ENCODE measurements at regions not wholly inside any gene's neighbourhood (a gene's known extent, or its start where the extent isn't known, plus 50 kb on each side); places are given as distances from the start of the nearest gene placed in this dataset.

DNA sequence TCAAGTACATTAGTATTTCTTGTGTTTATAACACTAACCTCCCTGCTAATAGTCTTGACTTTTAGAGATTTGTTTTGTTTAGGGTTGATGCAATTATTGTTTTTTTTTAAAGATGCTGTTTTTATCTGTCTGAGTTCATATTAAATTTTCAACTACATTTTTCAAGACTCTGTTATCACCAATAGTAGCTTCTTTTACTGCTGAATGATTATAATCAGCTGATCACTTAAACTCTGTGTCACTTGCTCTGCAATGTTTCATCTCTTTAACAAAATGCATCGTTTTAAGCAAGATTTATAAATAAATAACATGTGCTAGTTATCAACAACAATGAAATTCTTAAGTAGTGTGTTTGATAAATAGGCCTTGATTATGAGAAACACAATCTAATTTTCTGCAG lies 920.9 kb upstream of the PCDH20 start:
- no peak for DNase-seq (ENCODE audit: extremely low spot score, unreplicated experiment)
- no peaks in the 10 kb centered on the region for H3K4me1 Mint-ChIP-seq (ENCODE audit: unreplicated experiment)
- H3K4me3 Mint-ChIP-seq (ENCODE audit: unreplicated experiment) = no peak overlapping the region
- peaks cover 2% of the 10 kb centered on the region for H3K27me3 Mint-ChIP-seq (ENCODE audit: unreplicated experiment)
- TF ChIP-seq, protein P1, sequence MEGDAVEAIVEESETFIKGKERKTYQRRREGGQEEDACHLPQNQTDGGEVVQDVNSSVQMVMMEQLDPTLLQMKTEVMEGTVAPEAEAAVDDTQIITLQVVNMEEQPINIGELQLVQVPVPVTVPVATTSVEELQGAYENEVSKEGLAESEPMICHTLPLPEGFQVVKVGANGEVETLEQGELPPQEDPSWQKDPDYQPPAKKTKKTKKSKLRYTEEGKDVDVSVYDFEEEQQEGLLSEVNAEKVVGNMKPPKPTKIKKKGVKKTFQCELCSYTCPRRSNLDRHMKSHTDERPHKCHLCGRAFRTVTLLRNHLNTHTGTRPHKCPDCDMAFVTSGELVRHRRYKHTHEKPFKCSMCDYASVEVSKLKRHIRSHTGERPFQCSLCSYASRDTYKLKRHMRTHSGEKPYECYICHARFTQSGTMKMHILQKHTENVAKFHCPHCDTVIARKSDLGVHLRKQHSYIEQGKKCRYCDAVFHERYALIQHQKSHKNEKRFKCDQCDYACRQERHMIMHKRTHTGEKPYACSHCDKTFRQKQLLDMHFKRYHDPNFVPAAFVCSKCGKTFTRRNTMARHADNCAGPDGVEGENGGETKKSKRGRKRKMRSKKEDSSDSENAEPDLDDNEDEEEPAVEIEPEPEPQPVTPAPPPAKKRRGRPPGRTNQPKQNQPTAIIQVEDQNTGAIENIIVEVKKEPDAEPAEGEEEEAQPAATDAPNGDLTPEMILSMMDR (IDR thresholded peaks at IDR 0.05) = no peak
- H3K27ac Mint-ChIP-seq (ENCODE audit: unreplicated experiment) = no peak overlapping the region
- no peaks in the 10 kb centered on the region for H3K36me3 Mint-ChIP-seq (ENCODE audit: unreplicated experiment)
- H3K9me3 Mint-ChIP-seq (ENCODE audit: unreplicated experiment) = no peaks in the 10 kb centered on the region

DNA sequence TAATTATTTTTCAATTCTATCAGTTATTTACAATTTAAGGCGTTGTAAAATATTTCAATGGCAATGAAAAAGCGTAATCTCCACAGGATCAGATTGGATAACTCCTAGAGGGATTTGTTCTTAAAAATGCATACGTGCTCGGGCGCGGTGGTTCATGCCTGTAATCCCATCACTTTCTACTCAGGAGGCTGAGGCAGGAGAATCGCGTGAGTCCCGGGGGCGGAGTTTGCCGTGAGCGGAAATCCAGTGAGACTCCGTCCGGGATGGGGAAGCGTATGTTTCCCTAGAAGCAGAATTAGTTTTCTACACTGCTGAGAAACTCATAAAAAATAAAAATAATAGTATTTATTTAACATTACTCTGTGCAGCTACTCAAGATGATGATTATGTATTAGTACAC lies 917.8 kb upstream of the PCDH20 start:
- H3K36me3 Mint-ChIP-seq (ENCODE audit: unreplicated experiment) = no peaks in the 10 kb centered on the region
- H3K27me3 Mint-ChIP-seq (ENCODE audit: unreplicated experiment) = peaks cover 2% of the 10 kb centered on the region
- TF ChIP-seq, protein P1 (IDR thresholded peaks at IDR 0.05) = no peak
- no peak overlapping the region for H3K4me3 Mint-ChIP-seq (ENCODE audit: unreplicated experiment)
- no peaks in the 10 kb centered on the region for H3K9me3 Mint-ChIP-seq (ENCODE audit: unreplicated experiment)
- H3K27ac Mint-ChIP-seq (ENCODE audit: unreplicated experiment) = no peak overlapping the region
- DNase-seq (ENCODE audit: extremely low spot score, unreplicated experiment) = no peak
- no peaks in the 10 kb centered on the region for H3K4me1 Mint-ChIP-seq (ENCODE audit: unreplicated experiment)

DNA sequence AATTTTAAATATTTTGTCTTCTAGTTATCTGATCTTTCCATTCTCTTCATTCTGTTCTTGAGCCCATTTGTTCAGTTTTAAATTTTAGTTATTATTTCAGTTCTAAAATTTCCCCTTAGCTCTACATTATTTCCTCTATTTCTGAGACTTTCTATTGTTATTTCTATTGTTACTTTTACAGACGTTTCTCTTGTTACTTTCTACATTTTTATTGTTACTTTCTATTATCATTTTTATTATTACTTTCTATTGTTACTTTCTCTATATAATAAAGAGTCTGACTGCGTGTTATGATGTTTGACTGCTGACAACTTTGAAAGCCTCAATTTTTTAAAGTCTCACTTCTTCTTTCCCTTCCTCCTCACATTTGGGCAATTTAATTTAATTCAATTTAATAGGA lies 915.7 kb upstream of the PCDH20 start:
- H3K4me1 Mint-ChIP-seq (ENCODE audit: unreplicated experiment) = no peaks in the 10 kb centered on the region
- TF ChIP-seq, protein P1 (IDR thresholded peaks at IDR 0.05) = no peak
- H3K27ac Mint-ChIP-seq (ENCODE audit: unreplicated experiment) = no peak overlapping the region
- H3K27me3 Mint-ChIP-seq (ENCODE audit: unreplicated experiment) = peaks cover 2% of the 10 kb centered on the region
- no peak for DNase-seq (ENCODE audit: extremely low spot score, unreplicated experiment)
- no peak overlapping the region for H3K4me3 Mint-ChIP-seq (ENCODE audit: unreplicated experiment)
- no peaks in the 10 kb centered on the region for H3K36me3 Mint-ChIP-seq (ENCODE audit: unreplicated experiment)
- peaks cover 6% of the 10 kb centered on the region for H3K9me3 Mint-ChIP-seq (ENCODE audit: unreplicated experiment)

DNA sequence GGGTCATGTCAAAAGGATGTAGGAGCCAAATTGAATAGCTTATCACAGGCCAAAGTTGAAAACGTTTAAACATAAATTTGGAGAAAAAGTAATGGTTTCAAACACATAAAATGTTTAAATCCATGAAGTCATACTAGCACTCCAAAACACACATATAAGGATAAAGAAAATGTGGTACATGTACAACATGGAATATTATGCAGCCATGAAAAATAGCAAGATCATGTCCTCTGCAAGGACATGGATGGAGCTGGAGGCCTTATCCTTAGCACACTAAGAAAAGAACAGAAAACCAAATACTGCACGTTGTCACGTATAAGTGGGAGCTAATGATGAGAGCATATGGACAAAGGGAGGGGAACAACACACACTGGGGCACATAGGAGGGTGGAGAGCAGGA lies 911.7 kb upstream of the PCDH20 start:
- H3K27ac Mint-ChIP-seq (ENCODE audit: unreplicated experiment) = no peak overlapping the region

DNA sequence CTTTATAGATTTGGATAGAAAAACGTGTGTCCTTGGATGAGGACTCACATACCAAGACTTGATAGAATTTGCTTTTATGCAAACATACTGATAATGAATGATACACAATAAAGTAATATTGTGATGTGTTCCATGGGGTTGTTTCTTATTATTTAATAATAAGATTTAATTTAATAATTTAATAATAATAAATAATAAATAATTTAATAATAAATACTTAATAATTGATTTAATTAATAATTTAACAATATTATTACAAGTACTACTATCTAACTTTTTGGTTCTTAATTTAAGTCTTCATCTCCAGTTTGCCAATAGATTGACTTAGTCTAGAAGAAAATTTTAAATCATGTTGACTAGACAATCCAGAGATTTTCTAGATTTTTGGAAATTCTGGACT lies 909.2 kb upstream of the PCDH20 start:
- no peak overlapping the region for H3K27ac Mint-ChIP-seq (ENCODE audit: unreplicated experiment)
- no peaks in the 10 kb centered on the region for H3K36me3 Mint-ChIP-seq (ENCODE audit: unreplicated experiment)
- H3K27me3 Mint-ChIP-seq (ENCODE audit: unreplicated experiment) = no peaks in the 10 kb centered on the region
- H3K4me1 Mint-ChIP-seq (ENCODE audit: unreplicated experiment) = no peaks in the 10 kb centered on the region
- peaks cover 6% of the 10 kb centered on the region for H3K9me3 Mint-ChIP-seq (ENCODE audit: unreplicated experiment)
- no peak overlapping the region for H3K4me3 Mint-ChIP-seq (ENCODE audit: unreplicated experiment)
- DNase-seq (ENCODE audit: extremely low spot score, unreplicated experiment) = no peak
- TF ChIP-seq, protein P1 (IDR thresholded peaks at IDR 0.05) = no peak

More for the DNA sequence above, 911.7 kb upstream of the PCDH20 start:
- peaks cover 6% of the 10 kb centered on the region for H3K9me3 Mint-ChIP-seq (ENCODE audit: unreplicated experiment)
- TF ChIP-seq, protein P1 (IDR thresholded peaks at IDR 0.05) = no peak
- H3K36me3 Mint-ChIP-seq (ENCODE audit: unreplicated experiment) = no peaks in the 10 kb centered on the region
- no peaks in the 10 kb centered on the region for H3K27me3 Mint-ChIP-seq (ENCODE audit: unreplicated experiment)
- H3K4me3 Mint-ChIP-seq (ENCODE audit: unreplicated experiment) = no peak overlapping the region
- no peaks in the 10 kb centered on the region for H3K4me1 Mint-ChIP-seq (ENCODE audit: unreplicated experiment)
- DNase-seq (ENCODE audit: extremely low spot score, unreplicated experiment) = no peak
